PC-3 (cell line): ENCODE measurements at regions not wholly inside any gene's neighbourhood (a gene's known extent, or its start where the extent isn't known, plus 50 kb on each side); places are given as distances from the start of the nearest gene placed in this dataset.

Experiments used
- EZH2 ChIP-seq: fragments of 300-600 bp; sonication (generic); IDR thresholded peaks from one replicate; pipeline ENCODE4 v1.6.1; 2017; ENCODE audit warnings: antibody characterized with exemption, mild to moderate bottlenecking, low read length; ENCODE audit not compliant: unreplicated experiment
- EZH2phosphoT487 ChIP-seq: fragments of 300-600 bp; sonication (generic); IDR thresholded peaks from 2 replicates; pipeline ENCODE4 v1.6.1; 2018; ENCODE audit warnings: mild to moderate bottlenecking, antibody characterized with exemption, low read length, borderline replicate concordance
- TF ChIP-seq, protein P1 (sequence below): fragments of 300-600 bp; sonication (generic); conservative IDR thresholded peaks from 2 replicates; pipeline ENCODE4 v1.5.1; 2017; ENCODE audit warnings: antibody characterized with exemption, low read depth, mild to moderate bottlenecking, low read length

DNA sequence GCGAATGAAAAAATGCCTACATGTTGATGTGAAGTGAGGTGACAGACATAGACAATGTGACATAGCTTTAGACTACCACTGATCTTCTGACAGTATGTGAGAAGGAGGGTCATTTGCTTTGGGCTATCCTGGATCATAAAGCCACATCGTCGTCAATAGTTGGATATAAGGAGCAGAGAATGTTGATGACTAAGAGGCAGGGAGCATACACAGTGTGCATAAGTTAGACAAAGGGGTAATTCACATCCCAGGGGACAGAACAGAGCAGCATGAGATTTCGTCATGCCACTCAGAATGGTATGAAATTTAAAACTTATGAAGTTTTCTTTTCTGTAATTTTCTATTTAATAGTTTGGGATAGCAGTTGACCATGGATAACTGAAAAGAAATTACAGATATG lies 403.2 kb downstream of the DSC3 start:
- no peak for TF ChIP-seq EZH2
- TF ChIP-seq, protein P1, sequence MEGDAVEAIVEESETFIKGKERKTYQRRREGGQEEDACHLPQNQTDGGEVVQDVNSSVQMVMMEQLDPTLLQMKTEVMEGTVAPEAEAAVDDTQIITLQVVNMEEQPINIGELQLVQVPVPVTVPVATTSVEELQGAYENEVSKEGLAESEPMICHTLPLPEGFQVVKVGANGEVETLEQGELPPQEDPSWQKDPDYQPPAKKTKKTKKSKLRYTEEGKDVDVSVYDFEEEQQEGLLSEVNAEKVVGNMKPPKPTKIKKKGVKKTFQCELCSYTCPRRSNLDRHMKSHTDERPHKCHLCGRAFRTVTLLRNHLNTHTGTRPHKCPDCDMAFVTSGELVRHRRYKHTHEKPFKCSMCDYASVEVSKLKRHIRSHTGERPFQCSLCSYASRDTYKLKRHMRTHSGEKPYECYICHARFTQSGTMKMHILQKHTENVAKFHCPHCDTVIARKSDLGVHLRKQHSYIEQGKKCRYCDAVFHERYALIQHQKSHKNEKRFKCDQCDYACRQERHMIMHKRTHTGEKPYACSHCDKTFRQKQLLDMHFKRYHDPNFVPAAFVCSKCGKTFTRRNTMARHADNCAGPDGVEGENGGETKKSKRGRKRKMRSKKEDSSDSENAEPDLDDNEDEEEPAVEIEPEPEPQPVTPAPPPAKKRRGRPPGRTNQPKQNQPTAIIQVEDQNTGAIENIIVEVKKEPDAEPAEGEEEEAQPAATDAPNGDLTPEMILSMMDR = no peak
- no peak for TF ChIP-seq EZH2phosphoT487
